ENCODE measurements at regions not wholly inside any gene's neighbourhood (a gene's known extent, or its start where the extent isn't known, plus 50 kb on each side); places are given as distances from the start of the nearest gene placed in this dataset.
"Not testable (repeated sequence)": the region's sequence is repeated elsewhere in the genome, so short reads cannot be mapped to it uniquely, and the experiment has no call there.

DNA sequence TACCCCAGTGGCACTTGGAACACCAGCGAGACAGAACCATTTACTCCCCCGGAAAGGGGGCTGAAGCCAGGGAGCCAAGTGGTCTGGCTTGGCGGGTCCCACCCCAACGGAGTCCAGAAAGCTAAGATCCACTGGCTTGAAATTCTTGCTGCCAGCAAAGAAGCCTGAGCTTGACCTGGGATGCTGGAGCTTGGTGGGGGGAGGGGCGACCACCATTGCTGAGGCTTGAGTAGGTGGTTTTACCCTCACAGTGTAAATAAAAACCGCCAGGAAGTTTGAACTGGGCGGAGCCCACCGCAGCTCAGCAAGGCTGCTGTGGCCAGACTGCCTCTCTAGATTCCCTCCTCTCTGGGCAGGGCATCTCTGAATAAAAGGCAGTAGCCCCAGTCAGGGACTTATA is 62.8 kb downstream of the RPS24 start:
- DNase-seq (ENCODE audit: low read depth in 2 of 2): not testable (repeated sequence)

DNA sequence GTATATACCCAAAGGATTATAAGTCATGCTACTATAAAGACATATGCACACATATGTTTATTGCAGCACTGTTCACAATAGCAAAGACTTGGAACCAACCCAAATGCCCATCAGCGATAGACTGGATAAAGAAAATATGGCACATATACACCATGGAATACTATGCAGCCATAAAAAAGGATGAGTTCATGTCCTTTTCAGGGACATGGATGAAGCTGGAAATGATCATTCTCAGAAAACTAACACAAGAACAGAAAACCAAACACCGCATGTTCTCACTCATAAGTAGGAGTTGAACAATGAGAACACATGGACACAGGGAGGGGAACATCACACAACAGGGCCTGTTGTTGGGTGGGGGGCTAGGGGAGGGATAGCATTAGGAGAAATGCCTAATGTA is 68.9 kb downstream of the RPS24 start:
- not testable (repeated sequence) for DNase-seq (ENCODE audit: low read depth in 2 of 2)

DNA sequence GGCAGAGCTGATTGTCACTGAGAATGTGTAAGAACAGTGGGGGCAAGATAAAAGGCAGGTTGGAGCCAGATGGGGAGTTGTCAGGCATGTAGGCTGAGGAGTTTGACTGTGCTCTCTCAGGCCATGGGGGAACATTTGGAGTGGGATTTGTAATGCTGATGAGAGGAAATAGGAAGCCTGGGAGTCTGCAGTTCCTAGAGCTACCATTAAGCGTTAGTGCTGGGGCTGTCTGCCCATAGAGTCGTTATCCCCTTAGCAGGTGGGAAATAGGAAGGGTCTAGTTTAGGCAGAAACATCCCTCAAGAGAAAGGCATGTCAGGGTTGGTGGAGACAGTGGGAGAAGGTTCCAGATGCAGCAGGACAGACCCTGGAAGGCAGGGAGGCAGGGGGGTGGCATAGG is 75.5 kb downstream of the RPS24 start:
- no peak for DNase-seq (ENCODE audit: low read depth in 2 of 2)

DNA sequence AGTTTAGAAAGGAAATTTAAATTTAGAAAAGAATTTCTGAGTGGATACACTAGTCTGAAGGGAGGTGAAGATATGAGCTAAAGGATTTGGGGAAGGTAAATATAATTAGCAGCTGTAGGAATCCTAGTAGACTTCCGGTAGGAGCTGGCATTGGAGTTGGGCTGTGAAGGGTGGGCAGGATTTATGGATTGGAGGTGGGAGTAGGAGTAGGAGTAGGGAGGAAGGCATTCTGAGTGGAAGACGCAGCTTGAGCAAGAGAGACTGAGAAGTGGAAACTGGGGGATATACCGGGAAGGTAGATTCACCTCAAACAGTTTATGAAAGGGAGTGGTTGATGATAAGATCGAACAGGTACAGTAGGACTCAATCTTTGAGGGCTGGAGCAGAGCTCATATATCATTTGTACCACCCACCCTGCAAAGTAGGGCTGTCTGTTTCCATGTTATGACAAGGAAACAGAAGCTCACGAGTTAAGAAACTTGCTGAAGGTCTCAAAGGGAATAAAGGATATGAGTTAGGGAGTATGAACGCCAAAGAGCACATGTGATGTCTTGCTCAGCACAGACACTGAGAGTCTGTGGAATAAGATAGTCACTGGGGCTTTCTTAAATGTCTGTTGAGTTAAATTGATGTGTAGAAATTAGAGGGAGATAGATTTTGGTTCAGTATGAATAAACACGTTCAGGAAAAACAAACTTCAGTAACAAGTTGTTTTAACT is 81.6 kb downstream of the RPS24 start:
- no peak for DNase-seq (ENCODE audit: low read depth in 2 of 2)

DNA sequence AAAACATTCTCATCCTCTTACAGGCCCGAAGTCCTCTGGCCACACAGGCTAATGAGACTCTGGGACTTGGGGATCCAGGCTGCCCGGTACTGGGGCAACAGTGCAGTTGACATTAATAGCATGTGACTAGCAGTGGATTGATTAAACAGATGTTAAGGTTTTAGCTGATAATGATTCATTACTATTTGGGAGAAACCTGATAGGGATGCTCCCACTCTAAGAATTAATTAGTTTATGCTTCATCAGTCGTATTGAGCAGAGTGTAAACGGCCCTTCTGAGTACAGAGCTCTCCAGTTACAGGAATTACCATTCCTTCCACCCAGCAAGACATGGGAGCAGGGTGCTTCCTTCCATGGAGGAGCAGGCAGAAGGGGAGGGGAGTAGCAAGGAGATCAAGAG is 82.7 kb downstream of the RPS24 start:
- no peak for DNase-seq (ENCODE audit: low read depth in 2 of 2)

DNA sequence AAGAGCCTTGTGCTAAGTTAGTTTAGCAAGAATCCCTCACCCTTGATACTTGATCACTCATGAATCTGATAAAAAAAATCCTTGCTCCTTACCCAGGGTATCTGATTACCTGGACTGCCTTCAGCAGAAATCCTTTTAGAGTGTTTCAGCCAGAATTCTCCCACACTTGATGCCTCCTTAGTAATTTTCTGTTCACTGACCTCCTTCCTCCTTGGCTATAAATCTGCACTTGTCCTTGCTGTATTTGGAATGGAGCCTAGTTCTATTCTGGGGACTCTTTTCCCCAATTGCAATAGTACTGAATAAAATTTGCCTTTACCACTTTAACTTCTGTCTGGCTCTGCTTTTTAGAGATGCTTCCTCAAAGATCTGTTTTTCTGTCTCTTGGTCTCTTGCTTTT is 84.9 kb downstream of the RPS24 start:
- no peak for DNase-seq (ENCODE audit: low read depth in 2 of 2)

DNA sequence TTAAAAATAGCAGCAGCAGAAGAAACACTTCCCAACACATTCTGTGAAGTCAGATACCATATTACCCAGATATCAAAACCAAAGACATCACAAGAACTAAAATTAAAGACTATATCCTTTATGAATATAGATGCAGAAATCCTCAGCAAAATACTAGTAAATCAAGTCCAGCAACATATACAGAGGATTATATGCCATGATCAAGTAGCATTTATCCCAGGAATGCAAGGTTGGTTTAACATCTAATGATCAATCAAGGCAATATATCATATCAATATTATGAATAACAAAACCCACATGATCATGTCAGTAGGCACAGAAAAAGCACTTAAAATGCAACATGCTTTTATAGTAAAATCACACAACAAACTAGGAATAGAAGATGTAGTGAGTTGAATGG is 88.1 kb downstream of the RPS24 start:
- DNase-seq (ENCODE audit: low read depth in 2 of 2): no peak

DNA sequence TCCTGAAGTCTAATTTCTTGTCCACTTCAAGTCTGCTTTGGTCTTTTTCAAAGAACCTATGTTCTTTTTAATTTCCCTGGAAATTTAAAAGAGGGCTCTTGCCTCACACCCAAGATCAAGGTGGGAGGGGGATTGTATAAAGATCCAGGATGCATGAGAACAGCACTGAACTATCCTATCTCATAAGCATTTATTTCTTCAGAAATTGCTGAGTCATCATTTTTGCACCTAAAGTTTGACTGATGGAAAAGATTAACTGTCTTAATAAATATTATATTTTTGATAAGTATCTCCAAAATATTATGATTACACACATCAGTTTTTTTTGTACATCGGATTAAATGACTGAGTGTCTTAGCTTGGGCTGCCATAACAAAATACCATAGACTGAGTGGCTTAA is 90.5 kb downstream of the RPS24 start:
- no peak for DNase-seq (ENCODE audit: low read depth in 2 of 2)

DNA sequence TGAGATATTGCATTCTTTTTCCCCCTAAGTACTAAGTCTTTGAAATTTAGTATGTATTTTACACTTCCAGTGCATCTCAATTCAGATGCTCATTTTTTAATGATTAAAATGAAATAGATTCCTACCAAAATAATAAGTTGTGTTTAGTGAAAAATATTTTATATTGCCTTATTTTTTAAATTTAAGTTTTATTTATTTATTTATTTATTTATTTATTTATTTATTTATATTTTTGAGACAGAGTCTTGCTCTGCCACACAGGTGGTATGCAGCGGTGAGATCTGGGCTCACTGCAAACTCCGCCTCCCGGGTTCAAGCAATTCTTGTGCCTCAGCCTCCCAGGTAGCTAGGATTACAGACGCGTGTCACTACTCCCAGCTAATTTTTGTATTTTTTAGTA is 95.5 kb downstream of the RPS24 start:
- no peak for DNase-seq (ENCODE audit: low read depth in 2 of 2)

DNA sequence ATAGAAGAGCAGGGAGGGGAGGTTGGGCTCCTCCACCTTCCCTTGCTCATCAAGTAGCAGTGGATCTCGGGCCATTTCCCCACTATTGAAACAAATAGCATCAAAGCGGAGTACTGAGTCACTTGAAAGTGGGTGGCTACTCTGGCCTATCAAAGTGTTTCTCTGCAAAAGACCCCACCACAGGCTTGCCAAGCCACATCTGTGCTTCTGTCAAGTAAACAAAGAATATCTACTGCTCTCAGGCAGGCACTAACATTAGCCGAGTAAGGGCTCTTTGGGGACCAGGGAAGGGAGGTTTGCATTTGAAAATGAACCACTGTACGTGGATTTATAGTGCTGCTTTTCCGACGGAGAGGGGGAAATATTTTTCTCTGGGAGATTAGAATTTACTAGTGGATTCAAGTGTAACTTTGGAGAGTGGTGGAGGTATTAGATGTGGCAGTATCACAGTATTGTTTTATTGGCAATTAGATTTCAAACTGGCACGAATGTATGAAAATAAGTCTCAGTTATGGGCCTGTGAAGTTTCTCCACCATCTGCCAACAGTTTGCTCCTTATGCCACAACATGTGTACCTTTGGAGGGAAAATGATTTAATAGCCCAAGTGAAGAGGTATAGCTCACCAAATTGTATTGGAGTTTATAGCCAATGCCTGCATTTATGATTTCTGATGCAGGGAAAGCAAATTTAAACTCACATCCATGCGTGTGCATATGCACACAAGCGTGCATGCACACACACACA is 97.5 kb downstream of the RPS24 start:
- DNase-seq (ENCODE audit: low read depth in 2 of 2): no peak

DNA sequence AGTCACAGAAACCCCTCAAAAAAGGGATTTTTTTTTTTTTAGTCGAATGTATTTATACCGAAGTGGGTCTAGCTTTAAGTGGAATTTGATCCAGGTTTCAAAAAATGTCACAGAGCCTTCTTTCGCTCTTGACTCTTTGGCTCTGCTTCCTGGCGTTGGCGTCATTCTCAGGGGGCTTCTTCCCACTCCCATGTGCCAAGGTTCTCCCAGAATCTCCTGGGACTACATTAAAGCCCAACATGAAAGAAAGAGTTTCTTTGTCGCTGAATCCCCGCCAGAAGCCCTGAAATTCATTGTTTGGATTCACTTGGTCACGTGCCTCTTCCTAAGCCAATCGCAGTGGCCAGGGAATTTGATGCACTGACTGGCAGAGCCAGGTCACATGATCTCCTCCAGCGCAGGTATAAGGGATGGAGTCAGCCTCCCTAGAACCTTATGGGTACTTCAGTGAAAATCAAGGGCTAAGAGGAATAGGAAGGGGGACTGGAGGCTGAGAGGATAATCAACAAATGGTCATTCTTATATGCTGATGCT is 101.2 kb downstream of the RPS24 start:
- DNase-seq (ENCODE audit: low read depth in 2 of 2): no peak

DNA sequence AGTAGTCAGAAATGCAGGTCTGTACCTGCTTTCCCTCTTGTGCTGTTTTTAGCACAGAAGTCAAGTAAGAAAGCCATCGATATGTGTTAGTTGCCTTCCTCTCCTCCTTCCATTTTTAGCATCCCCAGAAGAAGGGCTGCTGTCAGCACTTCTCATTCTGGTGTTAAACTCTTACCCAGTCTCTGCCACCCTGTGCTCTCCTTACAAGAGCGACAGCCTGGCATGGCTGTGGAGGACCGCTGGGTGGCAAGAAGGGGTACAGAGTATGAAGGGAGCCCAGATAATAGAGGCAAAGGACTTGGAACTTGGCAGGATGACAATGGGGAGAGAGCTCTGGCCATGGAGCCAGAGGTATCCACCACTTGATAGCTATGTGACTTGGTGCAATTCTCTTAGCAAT is 103.5 kb downstream of the RPS24 start:
- DNase-seq (ENCODE audit: low read depth in 2 of 2): no peak

DNA sequence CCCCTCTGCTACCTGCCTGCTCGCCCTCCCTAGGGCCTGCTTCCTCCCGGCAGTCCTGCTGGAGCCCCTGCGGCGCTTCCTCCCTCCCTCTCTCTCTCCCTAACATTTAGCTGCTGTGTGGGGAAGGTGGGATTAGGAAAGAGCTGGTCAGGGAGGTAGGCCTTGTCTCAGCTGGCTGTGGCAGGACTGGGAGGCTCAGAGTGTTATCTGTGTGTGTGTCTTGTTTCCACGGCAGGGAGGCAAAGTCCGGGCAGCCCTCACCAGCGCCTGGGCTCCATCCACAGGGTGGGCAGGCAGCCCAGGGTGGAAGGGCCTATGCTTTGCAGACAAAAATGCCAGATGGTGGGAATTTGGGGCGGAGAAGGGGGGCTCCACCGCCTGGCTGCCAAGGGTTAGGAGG is 105.7 kb downstream of the RPS24 start:
- no peak for DNase-seq (ENCODE audit: low read depth in 2 of 2)

DNA sequence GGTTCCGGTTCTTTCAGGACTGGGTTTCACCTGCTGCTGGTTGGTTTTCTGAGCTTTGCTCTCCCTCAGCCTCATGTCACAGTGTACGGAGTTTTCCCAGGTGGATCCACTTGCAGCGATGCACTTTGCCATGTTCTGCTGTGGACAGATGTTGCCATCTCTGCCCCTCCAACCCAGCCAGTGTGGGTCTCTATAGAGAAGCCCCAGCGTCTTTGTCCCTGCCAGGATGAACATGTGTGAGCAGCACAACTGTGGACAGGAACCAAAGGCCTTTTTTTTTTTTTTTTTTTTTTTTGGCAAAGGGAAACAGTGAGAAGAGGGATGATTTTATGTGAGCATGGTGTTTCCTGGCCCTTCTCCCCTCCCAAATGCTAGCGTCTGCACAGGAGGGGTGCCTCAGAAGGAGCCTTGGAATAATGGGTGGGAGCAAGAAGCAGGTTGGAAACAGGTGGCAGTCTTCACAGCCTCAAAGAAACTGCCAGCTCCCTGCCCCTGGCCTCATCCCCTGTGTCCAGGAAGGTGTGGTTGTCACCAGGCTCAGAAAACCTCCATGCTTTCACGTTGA is 106.5 kb downstream of the RPS24 start:
- DNase-seq (ENCODE audit: low read depth in 2 of 2): no peak

DNA sequence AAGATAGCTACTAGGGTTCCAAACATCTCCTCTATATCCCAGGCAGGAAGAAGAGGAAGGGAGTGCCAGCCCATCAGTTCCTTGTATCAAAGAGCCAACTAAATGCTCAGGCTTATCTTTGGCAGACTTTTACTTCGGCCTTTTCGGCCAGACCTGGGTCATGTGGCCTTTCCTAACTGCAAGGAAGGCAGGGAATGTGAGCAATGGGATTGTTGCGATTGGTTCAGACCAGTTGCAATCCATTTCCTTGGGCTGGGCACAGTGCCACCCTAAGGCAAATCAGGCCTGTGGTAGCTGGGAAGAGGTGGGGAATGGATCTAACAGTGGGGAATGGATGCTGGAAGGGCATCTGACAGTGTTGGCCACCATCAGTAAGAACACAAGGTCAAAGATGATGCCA is 109.9 kb downstream of the RPS24 start:
- no peak for DNase-seq (ENCODE audit: low read depth in 2 of 2)

DNA sequence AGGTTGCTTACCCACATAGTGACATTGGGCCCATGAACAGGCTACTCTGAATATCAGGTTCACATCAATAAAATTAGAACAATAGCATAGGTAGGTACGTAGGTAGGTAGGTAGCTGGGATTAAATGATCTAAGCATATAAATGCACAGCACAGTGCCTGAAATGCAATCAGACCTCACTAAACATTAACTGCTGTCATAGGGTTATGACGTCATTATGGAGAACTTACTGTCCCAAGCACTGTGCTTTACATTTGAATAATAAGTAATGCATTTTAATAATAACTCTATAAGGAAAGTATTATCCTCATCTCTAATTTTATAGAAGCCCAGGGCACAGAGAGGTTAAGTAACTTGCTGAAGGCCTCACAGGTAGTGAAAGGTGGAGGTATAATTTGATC is 112.5 kb downstream of the RPS24 start:
- DNase-seq (ENCODE audit: low read depth in 2 of 2): no peak

DNA sequence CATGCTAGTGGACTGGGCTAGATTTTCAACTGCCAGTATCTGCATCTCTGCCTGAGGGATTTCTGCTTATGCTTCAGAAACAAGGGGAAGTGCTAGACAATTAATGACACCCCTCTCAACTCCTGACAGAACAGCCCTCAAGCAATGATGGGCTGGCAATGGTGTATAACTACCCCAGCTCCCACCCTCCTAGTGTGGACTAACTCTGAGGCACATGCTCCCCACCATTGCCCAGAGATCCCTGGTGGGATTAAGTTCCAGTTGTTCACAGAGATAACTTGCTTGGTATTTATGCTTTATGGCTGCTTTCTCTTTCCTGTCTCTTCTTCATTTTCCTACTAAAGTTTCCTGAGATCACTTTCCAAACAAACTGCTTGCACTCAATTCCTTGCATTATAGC is 113.5 kb downstream of the RPS24 start:
- DNase-seq (ENCODE audit: low read depth in 2 of 2): no peak

DNA sequence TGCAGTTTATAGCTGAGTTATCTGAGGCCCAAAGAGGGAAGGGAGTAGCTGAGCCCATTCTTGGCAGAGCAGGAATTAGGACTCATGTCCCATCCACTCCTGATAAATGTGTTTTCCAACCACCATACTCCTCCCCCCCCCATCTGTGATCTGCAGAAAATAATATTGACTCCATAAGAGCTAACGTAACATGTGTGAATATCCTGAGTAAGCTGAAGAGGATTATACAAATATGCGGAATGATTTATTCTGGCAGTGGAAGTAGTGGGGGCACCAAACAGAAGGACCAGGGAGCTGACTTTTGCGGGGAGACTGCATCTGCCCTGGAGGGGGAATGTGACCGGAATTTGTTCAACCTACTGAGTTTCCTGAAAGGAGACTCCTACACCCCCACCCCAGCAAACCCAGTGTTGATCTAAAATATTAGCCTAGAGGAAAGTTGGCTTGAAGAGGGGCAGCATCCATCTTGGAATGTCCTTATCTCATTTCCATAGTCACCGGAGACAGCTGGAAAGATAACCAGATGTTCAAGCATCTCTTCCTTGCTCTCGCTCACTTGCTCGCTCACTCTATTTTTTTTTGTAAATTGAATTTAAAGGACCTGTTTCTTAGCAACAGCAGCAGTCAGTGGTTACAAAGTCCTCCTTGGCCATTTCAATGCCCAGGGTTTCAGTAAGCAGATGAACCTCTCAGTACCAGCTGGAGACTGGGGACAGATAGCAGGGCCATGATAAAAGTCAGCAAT is 114.7 kb downstream of the RPS24 start:
- DNase-seq (ENCODE audit: low read depth in 2 of 2): no peak

DNA sequence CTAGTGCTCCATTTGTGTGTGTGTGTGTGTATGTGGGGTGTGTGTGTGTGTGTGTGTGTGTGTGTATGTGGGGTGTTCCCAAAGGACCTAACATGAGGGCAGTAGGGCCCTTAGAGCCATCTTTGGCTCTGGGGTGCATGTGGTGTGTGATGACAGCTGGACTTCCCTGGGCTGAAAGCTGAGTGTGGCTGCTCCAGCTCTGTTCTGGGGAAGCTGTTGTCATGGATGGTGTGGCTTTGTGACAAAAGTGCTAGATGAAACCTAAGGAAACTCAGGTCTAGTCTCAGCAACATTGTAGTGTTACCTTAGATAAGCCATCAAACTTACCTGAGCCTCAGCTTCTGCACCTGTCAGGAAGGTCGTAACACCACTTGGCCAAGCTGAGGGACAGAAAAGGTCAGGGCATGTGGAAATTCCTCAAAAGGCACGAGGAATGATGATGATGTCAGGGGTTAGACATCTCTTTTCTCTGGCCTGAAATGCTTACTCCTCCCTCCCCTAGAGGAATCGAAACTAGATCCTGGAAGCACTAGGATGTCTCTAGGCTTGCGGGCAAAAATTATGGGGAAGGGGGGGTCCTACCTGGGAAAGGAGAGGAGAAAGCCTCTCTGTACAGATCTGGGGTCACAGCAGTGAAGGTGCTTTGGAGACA is 115.4 kb downstream of the RPS24 start:
- no peak for DNase-seq (ENCODE audit: low read depth in 2 of 2)

DNA sequence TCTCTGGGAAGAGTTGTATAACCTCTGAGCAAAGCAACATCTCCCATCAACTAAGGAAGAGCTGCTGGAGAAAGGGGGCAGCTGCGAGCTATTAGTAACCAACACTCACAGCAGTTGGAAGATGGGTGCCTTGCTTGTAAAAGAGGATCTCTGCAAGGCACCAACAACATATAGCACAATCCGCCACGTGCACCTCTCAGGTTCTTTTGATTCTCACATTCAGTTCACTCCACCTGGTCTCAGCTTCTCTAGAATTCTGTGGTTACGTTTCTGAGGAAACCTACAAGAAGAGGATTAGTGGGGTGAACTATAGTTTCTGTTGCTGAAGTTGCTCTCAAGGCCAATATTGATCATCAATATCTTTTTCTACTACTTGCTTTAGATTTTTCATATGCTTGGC is 117.1 kb downstream of the RPS24 start:
- DNase-seq (ENCODE audit: low read depth in 2 of 2): no peak

DNA sequence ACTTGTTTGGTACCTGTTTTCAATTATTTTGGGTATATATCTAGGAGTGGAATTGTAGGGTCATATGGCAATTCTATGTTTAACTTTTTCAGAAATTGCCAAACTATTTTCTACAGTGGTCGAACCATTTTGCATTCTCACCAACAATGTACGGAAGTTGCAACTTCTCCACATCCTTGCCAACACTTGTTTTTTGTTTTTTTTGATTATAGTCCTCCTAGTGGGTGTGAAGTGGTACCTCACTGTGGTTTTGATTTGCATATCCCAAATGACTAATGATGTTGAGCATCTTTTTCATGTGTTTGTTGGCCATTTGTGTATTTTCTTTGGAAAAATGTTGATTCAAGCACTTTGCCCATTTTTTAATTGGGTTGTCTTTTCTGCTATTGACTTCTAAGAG is 122.1 kb downstream of the RPS24 start:
- DNase-seq (ENCODE audit: low read depth in 2 of 2): no peak

DNA sequence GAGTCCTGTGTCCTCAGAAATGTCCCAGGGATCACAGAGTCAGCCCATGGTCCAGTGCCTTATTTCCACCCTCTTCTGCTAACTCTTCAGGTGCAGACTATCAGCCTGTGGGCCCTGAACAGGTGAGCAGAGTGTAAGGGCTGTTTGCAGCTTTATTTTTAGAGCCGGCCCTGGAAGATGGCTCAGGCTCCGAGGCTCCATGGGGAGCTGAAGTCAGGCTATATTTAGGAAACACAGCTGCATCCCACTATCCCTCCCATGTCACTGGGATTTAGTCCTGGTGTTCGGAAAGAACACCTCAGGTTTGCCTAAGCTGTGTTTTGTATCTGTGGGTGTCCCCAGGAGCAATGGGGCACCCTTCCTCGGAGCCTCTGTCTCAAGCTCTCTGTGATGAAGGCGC is 126.9 kb downstream of the RPS24 start:
- no peak for DNase-seq (ENCODE audit: low read depth in 2 of 2)

All from stimulated activated CD4-positive, alpha-beta T cell treated with anti-CD3 and anti-CD28 coated beads, Interleukin-4, amount 100 ng/mL, for 48 hours (primary cell).